SK-N-SH (cell line): ENCODE measurements at regions not wholly inside any gene's neighbourhood (a gene's known extent, or its start where the extent isn't known, plus 50 kb on each side); places are given as distances from the start of the nearest gene placed in this dataset.

Source experiments
- CTCF ChIA-PET: fragments of 300-600, 350-600 bp; formaldehyde crosslinking; extraction: SDS; loops from one replicate; lab custom pipeline; 2021; lab: Yijun Ruan, JAX
- POLR2A ChIA-PET: fragments of 350-600 bp; sonication (Branson Sonifier 250); formaldehyde crosslinking; extraction: SDS; loops from one replicate; lab custom pipeline; 2020; ENCODE audit warnings: antibody characterized with exemption, inconsistent platforms; lab: Yijun Ruan, JAX
- DNase-seq: peaks from one replicate; pipeline ENCODE4 v3.0.0; 2012
- H2AFZ ChIP-seq: fragments of 200-600 bp; sonication (generic); 2 replicates; pipeline ENCODE4 v1.8.1; 2016; ENCODE audit warnings: antibody characterized with exemption, mild to moderate bottlenecking, low read depth
- H3F3A ChIP-seq: fragments of 200-600 bp; sonication (generic); replicated peaks from 2 replicates; pipeline ENCODE3; 2016; ENCODE audit warnings: antibody characterized with exemption, mild to moderate bottlenecking; ENCODE audit not compliant: insufficient read depth
- H3K27ac ChIP-seq, 2 experiments: fragments of 200-500 bp in 1 of 2; fragments of 200-600 bp in 1 of 2; sonication (Bioruptor generic) in 1 of 2; sonication (generic), shearing (Covaris generic) in 1 of 2; 2 replicates each; pipeline versions ENCODE4 v1.5.1 to v1.6.1; 2014 to 2016; ENCODE audit warnings: low read depth in 2 of 2, inconsistent platforms in 1 of 2, low read length in 1 of 2, mild to moderate bottlenecking in 1 of 2, mixed read lengths in 1 of 2
- H3K27me3 ChIP-seq: fragments of 200-600 bp; sonication (generic), shearing (Covaris generic); 2 replicates; pipeline ENCODE4 v1.6.1; 2016; ENCODE audit warnings: mixed run types; ENCODE audit not compliant: insufficient read depth
- H3K36me3 ChIP-seq, 2 experiments: fragments of 200-500 bp in 1 of 2; fragments of 200-600 bp in 1 of 2; sonication (Bioruptor generic) in 1 of 2; sonication (generic) in 1 of 2; replicated peaks in 1 of 2; 2 replicates each; pipeline versions ENCODE3 to v1.5.1; 2014 to 2016; ENCODE audit warnings: low read length in 1 of 2, mild to moderate bottlenecking in 1 of 2; ENCODE audit not compliant: insufficient read depth in 2 of 2, control insufficient read depth in 1 of 2
- H3K4me1 ChIP-seq, 2 experiments: fragments of 200-500 bp in 1 of 2; fragments of 200-600 bp in 1 of 2; sonication (Bioruptor generic) in 1 of 2; sonication (generic), shearing (Covaris generic) in 1 of 2; 2 replicates each; pipeline versions ENCODE4 v1.5.1 to v1.6.1; 2014 to 2016; ENCODE audit warnings: low read depth in 1 of 2, low read length in 1 of 2, mixed run types in 1 of 2; ENCODE audit not compliant: insufficient read depth in 2 of 2, control insufficient read depth in 1 of 2
- H3K4me2 ChIP-seq: fragments of 200-600 bp; sonication (generic), shearing (Covaris generic); 2 replicates; pipeline ENCODE4 v1.6.1; 2017; ENCODE audit warnings: mixed run types
- H3K4me3 ChIP-seq, 2 experiments: fragments of 200-500 bp in 1 of 2; fragments of 200-600 bp in 1 of 2; sonication (Bioruptor generic) in 1 of 2; sonication (generic), shearing (Covaris generic) in 1 of 2; 2 replicates each; pipeline versions ENCODE4 v1.5.1 to v1.8.1; 2014 to 2016; ENCODE audit warnings: low read depth in 2 of 2, inconsistent platforms in 1 of 2, low read length in 1 of 2, mild to moderate bottlenecking in 1 of 2, mixed read lengths in 1 of 2, moderate library complexity in 1 of 2
- H3K79me2 ChIP-seq: fragments of 200-600 bp; sonication (generic); 2 replicates; pipeline ENCODE4 v1.8.1; 2017; ENCODE audit warnings: mild to moderate bottlenecking; ENCODE audit not compliant: insufficient read depth
- H3K9ac ChIP-seq: fragments of 200-600 bp; sonication (generic); 2 replicates; pipeline ENCODE4 v1.6.1; 2017; ENCODE audit warnings: mixed run types
- H3K9me2 ChIP-seq: fragments of 200-600 bp; sonication (generic); 2 replicates; pipeline ENCODE4 v1.6.1; 2017; ENCODE audit warnings: mixed run types
- H3K9me3 ChIP-seq: fragments of 200-600 bp; sonication (generic); 2 replicates; pipeline ENCODE4 v1.6.1; 2017; ENCODE audit warnings: mixed run types, mild to moderate bottlenecking, moderate library complexity
- H4K20me1 ChIP-seq: fragments of 200-600 bp; sonication (generic); 2 replicates; pipeline ENCODE4 v1.6.1; 2017; ENCODE audit warnings: mild to moderate bottlenecking, mixed run types; ENCODE audit not compliant: insufficient read depth
- ELF1 ChIP-seq: IDR thresholded peaks from 2 replicates; pipeline ENCODE4 v1.4.0; 2012
- GATA2 ChIP-seq: sonication (generic); formaldehyde crosslinking; IDR thresholded peaks from 2 replicates; pipeline ENCODE4 v1.5.0; 2020; ENCODE audit warnings: mild to moderate bottlenecking, missing genetic modification reagents
- JUND ChIP-seq: IDR thresholded peaks from 2 replicates; pipeline ENCODE4 v1.4.0; 2012
- NFIC ChIP-seq: IDR thresholded peaks from 2 replicates; pipeline ENCODE4 v1.4.0; 2012; ENCODE audit warnings: borderline replicate concordance
- RXRA ChIP-seq: IDR thresholded peaks from 2 replicates; pipeline ENCODE4 v1.4.0; 2012; ENCODE audit warnings: low read depth, mild to moderate bottlenecking, borderline replicate concordance
- TAF1 ChIP-seq: IDR thresholded peaks from 2 replicates; pipeline ENCODE4 v1.6.1; 2012; ENCODE audit warnings: low read depth, mild to moderate bottlenecking, low read length, moderate library complexity, borderline replicate concordance
- USF1 ChIP-seq: IDR thresholded peaks from 2 replicates; pipeline ENCODE4 v1.4.0; 2012; ENCODE audit warnings: low read depth, borderline replicate concordance
- WGBS: methylation state at CpG from one replicate; pipeline ENCODE4 v1.1.6; 2017; ENCODE audit warnings: low lambda C conversion rate; 5-methylcytosine and 5-hydroxymethylcytosine counted together

DNA sequence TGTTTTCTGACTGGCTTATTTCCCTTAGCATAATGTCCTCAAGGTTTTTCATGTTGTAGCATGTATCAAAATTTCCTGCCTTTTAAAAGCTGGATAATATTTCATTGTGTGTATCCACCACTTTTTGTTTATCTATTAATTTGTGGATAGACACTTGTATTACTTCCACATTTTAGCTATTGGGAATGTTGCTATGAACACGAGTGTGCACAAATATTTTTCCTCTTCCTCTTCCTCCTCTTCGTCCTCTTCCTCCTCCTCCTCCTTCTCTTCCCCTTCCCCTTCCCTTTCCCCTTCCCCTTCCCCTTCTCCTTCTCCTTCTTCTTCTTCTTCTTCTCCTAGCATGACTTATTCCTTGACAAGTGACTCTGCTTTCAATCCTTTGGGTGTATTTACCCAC is 51.2 kb upstream of the KL start:
- ChIA-PET CTCF (no interaction called here), POLR2A (no interaction called here)
- no peaks in the 10 kb centered on the region for H3K36me3 ChIP-seq
- TF ChIP-seq GATA2 (no peak), RXRA (no peak), JUND (no peak), ELF1 (no peak), TAF1 (no peak), USF1 (no peak), NFIC (no peak)
- no peaks in the 10 kb centered on the region for H3F3A ChIP-seq
- peaks cover 6 to 15% of the 10 kb centered on the region in 2 experiments; a peak in 3 of 4 replicates for H3K4me1 ChIP-seq
- H3K9me3 ChIP-seq: no peaks in the 10 kb centered on the region
- no peak overlapping the region for H2AFZ ChIP-seq
- no peak overlapping the region for H3K27ac ChIP-seq
- no peak overlapping the region for H3K4me2 ChIP-seq
- no peak overlapping the region for H3K4me3 ChIP-seq
- peaks cover 4% of the 10 kb centered on the region; the same call in 1 of the 2 replicates for H3K27me3 ChIP-seq
- H4K20me1 ChIP-seq: no peaks in the 10 kb centered on the region
- no peak overlapping the region for H3K9ac ChIP-seq
- H3K79me2 ChIP-seq: no peaks in the 10 kb centered on the region
- DNase-seq: no peak
- H3K9me2 ChIP-seq: no peaks in the 10 kb centered on the region
- 69% methylated on average over 2 of the region's 2 CpGs for WGBS
